Testis (tissue), 2 donors: ENCODE measurements at regions not wholly inside any gene's neighbourhood (a gene's known extent, or its start where the extent isn't known, plus 50 kb on each side); places are given as distances from the start of the nearest gene placed in this dataset.

ENCODE experiments used
- DNase-seq: peaks from one replicate; pipeline ENCODE4 v3.0.0-alpha.2; 2019
- H3K27ac ChIP-seq, 2 donors: fragments of 200-600 bp; sonication (generic); one replicate each; pipeline ENCODE4 v1.5.1; 2019
- H3K27me3 ChIP-seq: fragments of 200-600 bp; sonication (generic); one replicate; pipeline ENCODE4 v1.5.1; 2019
- H3K36me3 ChIP-seq: fragments of 200-600 bp; sonication (generic); one replicate; pipeline ENCODE4 v1.5.1; 2017; ENCODE audit warnings: low read depth; ENCODE audit errors: missing control alignments
- H3K4me1 ChIP-seq: fragments of 200-600 bp; sonication (generic); one replicate; pipeline ENCODE4 v1.5.1; 2019
- H3K4me3 ChIP-seq, 2 donors: fragments of 200-600 bp; sonication (generic); one replicate each; pipeline ENCODE4 v1.5.1; 2017 to 2019
- H3K9me3 ChIP-seq: fragments of 200-600 bp; sonication (generic); one replicate; pipeline ENCODE4 v1.5.1; 2017
- POLR2A ChIP-seq: fragments of 450-650 bp; IDR thresholded peaks from one replicate; pipeline ENCODE4 v1.6.1; 2017; ENCODE audit warnings: antibody characterized with exemption, mild to moderate bottlenecking, moderate library complexity
- WGBS, 2 donors: methylation state at CpG; one replicate each; pipeline ENCODE4 v1.1.5; 2018; 5-methylcytosine and 5-hydroxymethylcytosine counted together
- intact Hi-C: fragments of 100-400 bp; cut with DNase I; formaldehyde crosslinking; loops from one replicate; pipeline ENCODE4 v1.15.1; 2023; ENCODE audit warnings: low total_unique reads
- TF ChIP-seq, protein P1 (sequence below), 3 experiments: fragments of 450-650 bp in 2 of 3; fragments of 200-600 bp in 1 of 3; sonication (generic) in 1 of 3; IDR thresholded peaks; one replicate each; pipeline ENCODE4 v1.5.1; 2016 to 2019; ENCODE audit warnings: antibody characterized with exemption in 3 of 3, mild to moderate bottlenecking in 2 of 3, moderate library complexity in 1 of 3

DNA sequence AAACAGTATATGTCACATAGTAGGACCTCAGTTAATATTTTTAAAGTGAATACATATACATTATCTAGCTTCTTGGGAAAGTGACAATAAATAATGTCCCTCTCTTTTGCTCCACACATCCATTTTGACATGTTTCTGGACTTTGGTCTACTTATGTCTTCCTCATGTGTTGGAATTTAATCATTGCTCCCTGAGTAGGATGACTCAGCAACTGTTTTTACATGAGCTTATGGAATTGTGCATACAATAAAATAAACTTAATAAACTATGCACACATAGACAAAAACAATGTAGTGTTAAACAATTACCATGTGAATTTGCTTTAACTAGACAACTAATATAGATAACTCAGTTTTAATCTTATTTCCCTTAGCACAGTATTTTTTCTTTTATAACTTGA is 503.8 kb downstream of the TFAP2B start:
- Histone ChIP-seq H3K9me3 (no peaks in the 10 kb centered on the region), H3K36me3 (no peaks in the 10 kb centered on the region), H3K27ac (no peak overlapping the region), H3K4me3 (no peak overlapping the region), H3K4me1 (no peaks in the 10 kb centered on the region), H3K27me3 (no peaks in the 10 kb centered on the region)
- no peak for DNase-seq
- intact Hi-C loops: no loop called here
- no peak for TF ChIP-seq POLR2A
- TF ChIP-seq, protein P1, sequence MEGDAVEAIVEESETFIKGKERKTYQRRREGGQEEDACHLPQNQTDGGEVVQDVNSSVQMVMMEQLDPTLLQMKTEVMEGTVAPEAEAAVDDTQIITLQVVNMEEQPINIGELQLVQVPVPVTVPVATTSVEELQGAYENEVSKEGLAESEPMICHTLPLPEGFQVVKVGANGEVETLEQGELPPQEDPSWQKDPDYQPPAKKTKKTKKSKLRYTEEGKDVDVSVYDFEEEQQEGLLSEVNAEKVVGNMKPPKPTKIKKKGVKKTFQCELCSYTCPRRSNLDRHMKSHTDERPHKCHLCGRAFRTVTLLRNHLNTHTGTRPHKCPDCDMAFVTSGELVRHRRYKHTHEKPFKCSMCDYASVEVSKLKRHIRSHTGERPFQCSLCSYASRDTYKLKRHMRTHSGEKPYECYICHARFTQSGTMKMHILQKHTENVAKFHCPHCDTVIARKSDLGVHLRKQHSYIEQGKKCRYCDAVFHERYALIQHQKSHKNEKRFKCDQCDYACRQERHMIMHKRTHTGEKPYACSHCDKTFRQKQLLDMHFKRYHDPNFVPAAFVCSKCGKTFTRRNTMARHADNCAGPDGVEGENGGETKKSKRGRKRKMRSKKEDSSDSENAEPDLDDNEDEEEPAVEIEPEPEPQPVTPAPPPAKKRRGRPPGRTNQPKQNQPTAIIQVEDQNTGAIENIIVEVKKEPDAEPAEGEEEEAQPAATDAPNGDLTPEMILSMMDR (IDR thresholded peaks at IDR 0.05): no peak

GRCh38 chr6:51323056-51323455 is 504.4 kb downstream of the TFAP2B start:
- TF ChIP-seq, protein P1 (IDR thresholded peaks at IDR 0.05): no peak
- TF ChIP-seq POLR2A: no peak
- intact Hi-C loops: no loop called here
- WGBS, 2 donors: 44 to 81% methylated on average over 1 of the region's 1 CpG
- no peaks in the 10 kb centered on the region for H3K27me3 ChIP-seq
- H3K4me3 ChIP-seq: no peak overlapping the region
- no peak overlapping the region for H3K27ac ChIP-seq
- no peaks in the 10 kb centered on the region for H3K9me3 ChIP-seq
- no peak for DNase-seq
- H3K36me3 ChIP-seq: no peaks in the 10 kb centered on the region
- H3K4me1 ChIP-seq: no peaks in the 10 kb centered on the region

- no peak for TF ChIP-seq POLR2A
- TF ChIP-seq, protein P1 (IDR thresholded peaks at IDR 0.05): no peak
- 93 to 94% methylated on average over 1 of the region's 1 CpG for WGBS, 2 donors
- intact Hi-C loops: no loop called here
These were observed 512.3 kb downstream of the TFAP2B start for GRCh38 chr6:51330971-51331370.

DNA sequence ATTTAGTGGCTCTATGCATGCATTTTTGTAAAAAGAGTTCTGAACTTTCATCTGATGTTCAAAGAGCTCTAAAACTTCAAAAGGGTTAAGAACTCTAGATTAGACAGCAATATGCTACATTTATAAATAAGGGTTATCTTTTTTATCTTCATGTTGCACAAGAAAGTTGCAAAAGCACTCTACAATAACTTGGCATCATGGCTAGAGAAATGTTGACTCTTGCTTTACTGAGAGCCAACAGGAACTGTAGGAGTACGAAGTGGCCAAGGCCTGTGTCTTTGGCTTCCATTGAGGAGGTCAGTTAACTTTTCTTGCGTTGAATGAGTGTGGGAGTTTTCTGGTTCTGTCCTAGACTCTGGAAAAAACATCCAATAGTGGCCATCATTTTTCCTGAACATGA is 516.9 kb downstream of the TFAP2B start:
- TF ChIP-seq, protein P1 (IDR thresholded peaks at IDR 0.05): no peak
- TF ChIP-seq POLR2A: no peak
- Histone ChIP-seq H3K4me1 (no peaks in the 10 kb centered on the region), H3K9me3 (no peaks in the 10 kb centered on the region), H3K36me3 (no peaks in the 10 kb centered on the region), H3K4me3 (no peak overlapping the region), H3K27me3 (no peaks in the 10 kb centered on the region), H3K27ac (no peak overlapping the region)
- peak; percentile 17 for DNase-seq
- intact Hi-C loops: no loop called here
- WGBS, 2 donors: 56 to 61% methylated on average over 2 of the region's 2 CpGs

More at GRCh38 chr6:51330971-51331370, 512.3 kb downstream of the TFAP2B start:
- H3K9me3 ChIP-seq: no peaks in the 10 kb centered on the region
- no peaks in the 10 kb centered on the region for H3K36me3 ChIP-seq
- DNase-seq: no peak
- H3K4me1 ChIP-seq: no peaks in the 10 kb centered on the region
- H3K4me3 ChIP-seq: no peak overlapping the region
- H3K27ac ChIP-seq: no peak overlapping the region
- H3K27me3 ChIP-seq: no peaks in the 10 kb centered on the region

- intact Hi-C loops: no loop called here
- H3K36me3 ChIP-seq: no peaks in the 10 kb centered on the region
- no peak for DNase-seq
- no peaks in the 10 kb centered on the region for H3K4me1 ChIP-seq
- no peak overlapping the region for H3K4me3 ChIP-seq
- TF ChIP-seq POLR2A: no peak
- TF ChIP-seq, protein P1 (IDR thresholded peaks at IDR 0.05): no peak
- H3K27me3 ChIP-seq: no peaks in the 10 kb centered on the region
- 45 to 53% methylated on average over 4 of the region's 4 CpGs for WGBS, 2 donors
- H3K9me3 ChIP-seq: no peaks in the 10 kb centered on the region
- H3K27ac ChIP-seq: no peak overlapping the region
These were observed 517.5 kb downstream of the TFAP2B start for GRCh38 chr6:51336185-51336584.
